ENCODE measurements at regions not wholly inside any gene's neighbourhood (a gene's known extent, or its start where the extent isn't known, plus 50 kb on each side); places are given as distances from the start of the nearest gene placed in this dataset.

DNA sequence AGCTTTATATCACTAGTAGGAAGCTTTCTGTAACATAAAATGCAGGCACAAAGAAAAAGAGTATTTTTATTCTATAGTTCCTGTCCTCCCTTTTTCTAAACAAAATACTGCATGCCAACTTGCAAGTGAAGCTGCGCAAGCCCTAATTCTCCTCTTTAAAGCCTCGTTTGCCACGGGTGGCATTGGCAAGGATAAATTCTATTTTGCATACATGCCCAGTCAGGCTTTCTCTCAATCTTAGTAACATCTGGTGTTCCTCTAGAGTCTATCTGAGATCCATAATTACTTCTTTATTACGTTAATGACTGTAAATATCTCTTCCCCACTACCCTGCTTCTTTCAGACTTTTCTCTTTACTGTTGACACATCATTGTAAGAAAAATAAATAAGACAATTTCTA lies 97.1 kb upstream of the DAAM1 start:
- in situ Hi-C loops (cut with HindIII; ENCODE audit: extremely low pct_ligation_motif_present, low pct_unique_long_range_greater_than_20kb) (no loop called here), intact Hi-C loops (cut with micrococcal nuclease; ENCODE audit: unreplicated experiment) (no loop called here)
- POLR2A ChIA-PET, result no interaction called here

More for the DNA sequence above, 97.1 kb upstream of the DAAM1 start:
- 26% methylated on average over 4 of the region's 4 CpGs for WGBS (ENCODE audit: low lambda C conversion rate)
- FAIRE-seq (no peak), ATAC-seq (no peak), DNase-seq (ENCODE audit: low spot score) (no peak)
- no peak overlapping the region for H3K4me2 ChIP-seq (ENCODE audit: low read depth, low read length)
- no TSS peak for BruUV-seq (replicated peaks)
- no peaks in the 10 kb centered on the region for H3K79me2 ChIP-seq (ENCODE audit: insufficient read depth, low read length)
- 0 out of 5 replicates have a peak, but pooled peaks cover 0 to 4% of the 10 kb centered on the region in 2 experiments for H3K27me3 ChIP-seq (ENCODE audit: control insufficient read depth in 1 of 2, insufficient read depth in 2 of 2, low read length in 2 of 2)
- H4K20me1 ChIP-seq (ENCODE audit: insufficient read depth, low read length), result no peaks in the 10 kb centered on the region
- H3K9ac ChIP-seq (ENCODE audit: insufficient read depth, low read depth, low read length), result no peak overlapping the region
- H3K9me3 ChIP-seq (ENCODE audit: low read length), result no peaks in the 10 kb centered on the region
- no peak overlapping the region for H3K4me3 ChIP-seq (replicated peaks in 1 of 3; ENCODE audit: insufficient read depth in 1 of 3, low read depth in 2 of 3, low read length in 3 of 3)
- no peak overlapping the region for H3K27ac ChIP-seq (ENCODE audit: extremely low read length, insufficient read depth, low read length)
- no peak overlapping the region for H2AFZ ChIP-seq (ENCODE audit: low read length)
- CTCF ChIA-PET (ENCODE audit: low intra/inter-chr PET ratio, low total read pairs), result no interaction called here
- no peaks in the 10 kb centered on the region for H3K36me3 ChIP-seq (replicated peaks in 1 of 2; ENCODE audit: control insufficient read depth in 1 of 2, insufficient read depth in 2 of 2, low read length in 2 of 2)
- TF ChIP-seq, protein P1, sequence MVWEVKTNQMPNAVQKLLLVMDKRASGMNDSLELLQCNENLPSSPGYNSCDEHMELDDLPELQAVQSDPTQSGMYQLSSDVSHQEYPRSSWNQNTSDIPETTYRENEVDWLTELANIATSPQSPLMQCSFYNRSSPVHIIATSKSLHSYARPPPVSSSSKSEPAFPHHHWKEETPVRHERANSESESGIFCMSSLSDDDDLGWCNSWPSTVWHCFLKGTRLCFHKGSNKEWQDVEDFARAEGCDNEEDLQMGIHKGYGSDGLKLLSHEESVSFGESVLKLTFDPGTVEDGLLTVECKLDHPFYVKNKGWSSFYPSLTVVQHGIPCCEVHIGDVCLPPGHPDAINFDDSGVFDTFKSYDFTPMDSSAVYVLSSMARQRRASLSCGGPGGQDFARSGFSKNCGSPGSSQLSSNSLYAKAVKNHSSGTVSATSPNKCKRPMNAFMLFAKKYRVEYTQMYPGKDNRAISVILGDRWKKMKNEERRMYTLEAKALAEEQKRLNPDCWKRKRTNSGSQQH (CRISPR knock-in tag; IDR thresholded peaks at IDR 0.05; ENCODE audit: low read depth), result no peak
- TF ChIP-seq TAF1 (CRISPR knock-in tag; IDR thresholded peaks at IDR 0.05) (no peak), HOXD1 (CRISPR knock-in tag; IDR thresholded peaks at IDR 0.05) (no peak), ERF (CRISPR knock-in tag; IDR thresholded peaks at IDR 0.05) (no peak), ZIK1 (CRISPR knock-in tag; IDR thresholded peaks at IDR 0.05; ENCODE audit: borderline replicate concordance, low read depth) (no peak), ZFX (CRISPR knock-in tag; IDR thresholded peaks at IDR 0.05; ENCODE audit: low read depth) (no peak), EEA1 (CRISPR knock-in tag; IDR thresholded peaks at IDR 0.05; ENCODE audit: borderline replicate concordance) (no peak), MIXL1 (CRISPR knock-in tag; IDR thresholded peaks at IDR 0.05) (no peak), MBD4 (IDR thresholded peaks at IDR 0.05; ENCODE audit: borderline replicate concordance, low read length) (no peak), NFRKB (IDR thresholded peaks at IDR 0.05) (no peak), ZNF232 (CRISPR knock-in tag; IDR thresholded peaks at IDR 0.05; ENCODE audit: borderline replicate concordance) (no peak), HNF4A (CRISPR knock-in tag; IDR thresholded peaks at IDR 0.05) (no peak), ZNF30 (CRISPR knock-in tag; IDR thresholded peaks at IDR 0.05) (no peak)
- TF ChIP-seq, protein P2, sequence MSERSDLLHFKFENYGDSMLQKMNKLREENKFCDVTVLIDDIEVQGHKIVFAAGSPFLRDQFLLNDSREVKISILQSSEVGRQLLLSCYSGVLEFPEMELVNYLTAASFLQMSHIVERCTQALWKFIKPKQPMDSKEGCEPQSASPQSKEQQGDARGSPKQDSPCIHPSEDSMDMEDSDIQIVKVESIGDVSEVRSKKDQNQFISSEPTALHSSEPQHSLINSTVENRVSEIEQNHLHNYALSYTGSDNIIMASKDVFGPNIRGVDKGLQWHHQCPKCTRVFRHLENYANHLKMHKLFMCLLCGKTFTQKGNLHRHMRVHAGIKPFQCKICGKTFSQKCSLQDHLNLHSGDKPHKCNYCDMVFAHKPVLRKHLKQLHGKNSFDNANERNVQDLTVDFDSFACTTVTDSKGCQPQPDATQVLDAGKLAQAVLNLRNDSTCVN (CRISPR knock-in tag; IDR thresholded peaks at IDR 0.05; ENCODE audit: borderline replicate concordance), result no peak
- H3K4me1 ChIP-seq (ENCODE audit: insufficient read depth, low read length), result no peaks in the 10 kb centered on the region

Data from HepG2 (cell line).